SU-DHL-6 (cell line): ENCODE measurements at regions not wholly inside any gene's neighbourhood (a gene's known extent, or its start where the extent isn't known, plus 50 kb on each side); places are given as distances from the start of the nearest gene placed in this dataset.

Experiments
- CTCF ChIP-seq: fragments of 200-600 bp; sonication (generic); IDR thresholded peaks from one replicate; pipeline ENCODE4 v1.5.1; 2017; ENCODE audit warnings: antibody characterized with exemption, mild to moderate bottlenecking, low read length, moderate library complexity; ENCODE audit not compliant: insufficient read depth, poor library complexity, severe bottlenecking
- EZH2phosphoT487 ChIP-seq: fragments of 200-600 bp; sonication (generic), shearing (Covaris generic); conservative IDR thresholded peaks from 2 replicates; pipeline ENCODE4 v1.6.1; 2018; ENCODE audit warnings: mild to moderate bottlenecking, antibody characterized with exemption, low read length, moderate library complexity, mixed read lengths

- TF ChIP-seq CTCF: no peak
- TF ChIP-seq EZH2phosphoT487: no peak
These were observed 264.5 kb upstream of the MEX3C start for GRCh38 chr18:51461956-51462355.
